ENCODE measurements at regions not wholly inside any gene's neighbourhood (a gene's known extent, or its start where the extent isn't known, plus 50 kb on each side); places are given as distances from the start of the nearest gene placed in this dataset.
A peak's percentile ranks its signal among the peaks of the same experiment; 100 is the strongest.

DNA sequence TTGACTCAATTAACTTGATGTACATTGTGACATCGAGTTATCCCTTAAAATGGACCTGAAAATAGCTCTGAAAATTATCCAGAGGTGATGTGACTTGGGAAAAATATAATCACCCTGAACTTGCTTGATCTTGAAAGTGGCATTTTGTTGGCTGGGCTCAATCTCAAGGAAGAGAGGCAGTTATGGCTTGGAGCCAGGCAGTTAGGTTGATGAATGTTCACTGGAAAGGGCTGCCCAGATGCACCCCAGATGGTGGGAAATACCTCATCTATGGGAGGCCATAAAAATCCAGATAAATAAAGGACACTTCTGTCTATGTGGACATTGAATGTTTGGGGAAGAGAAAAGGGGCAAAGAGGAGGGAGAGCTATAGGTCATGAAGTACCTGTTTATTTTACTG lies 55.7 kb upstream of the OR5AN1 start:
- no peak for DNase-seq

DNA sequence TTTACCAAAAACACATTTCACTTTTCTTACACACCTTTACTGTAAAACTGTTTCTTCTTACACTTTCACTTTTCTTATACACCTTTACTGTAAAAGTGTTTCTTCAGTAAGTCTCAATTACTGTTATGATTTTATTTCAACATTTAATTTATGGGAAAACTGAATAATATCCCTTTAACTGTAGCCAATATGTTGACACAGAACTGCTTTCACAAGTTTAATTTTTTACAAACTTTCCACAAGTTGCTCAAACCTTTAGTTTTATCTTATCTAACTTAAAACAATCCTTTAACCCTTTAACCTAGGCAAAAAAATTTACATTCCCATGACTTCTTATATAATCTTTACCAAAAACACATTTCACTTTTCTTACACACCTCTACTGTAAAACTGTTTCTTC lies 63.3 kb upstream of the OR5AN1 start:
- no peak for DNase-seq

DNA sequence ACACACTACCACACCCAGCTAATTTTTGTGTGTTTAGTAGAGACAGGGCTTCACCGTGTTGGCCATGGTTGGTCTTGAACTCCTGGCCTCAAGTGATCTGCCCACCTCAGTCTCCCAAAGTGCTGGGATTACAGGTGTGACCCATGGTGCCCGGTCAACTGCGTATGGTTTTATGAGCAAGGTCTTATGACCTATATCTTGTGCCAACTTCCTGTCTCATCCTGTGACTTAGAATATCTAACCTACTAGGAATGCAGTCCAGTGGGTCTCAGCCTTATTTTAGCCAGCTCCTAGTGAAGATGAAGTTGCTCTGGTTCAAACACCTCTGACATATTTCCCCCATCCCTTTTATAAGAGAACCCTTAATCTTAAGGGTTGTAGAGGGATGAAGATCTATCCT lies 66.1 kb upstream of the OR5AN1 start:
- no peak for DNase-seq

DNA sequence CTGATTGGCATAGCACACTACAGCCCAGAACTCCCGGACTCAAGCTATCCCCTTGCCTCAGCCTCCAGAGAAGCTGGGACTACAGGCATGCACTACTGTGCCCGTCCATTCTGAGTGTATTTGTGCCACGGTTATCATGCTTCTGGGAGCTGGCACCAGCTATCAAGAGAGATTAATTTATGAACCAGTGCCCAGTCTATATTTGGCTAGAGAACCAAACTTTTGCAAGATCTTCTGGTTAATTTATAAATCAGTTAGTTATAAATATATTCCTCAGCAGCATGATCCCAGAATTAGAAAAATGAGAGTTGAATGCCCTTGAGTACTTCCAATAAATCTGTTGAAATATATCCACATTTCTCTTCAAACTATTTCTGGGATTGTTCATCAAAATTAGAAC lies 67.5 kb upstream of the OR5AN1 start:
- DNase-seq = no peak

DNA sequence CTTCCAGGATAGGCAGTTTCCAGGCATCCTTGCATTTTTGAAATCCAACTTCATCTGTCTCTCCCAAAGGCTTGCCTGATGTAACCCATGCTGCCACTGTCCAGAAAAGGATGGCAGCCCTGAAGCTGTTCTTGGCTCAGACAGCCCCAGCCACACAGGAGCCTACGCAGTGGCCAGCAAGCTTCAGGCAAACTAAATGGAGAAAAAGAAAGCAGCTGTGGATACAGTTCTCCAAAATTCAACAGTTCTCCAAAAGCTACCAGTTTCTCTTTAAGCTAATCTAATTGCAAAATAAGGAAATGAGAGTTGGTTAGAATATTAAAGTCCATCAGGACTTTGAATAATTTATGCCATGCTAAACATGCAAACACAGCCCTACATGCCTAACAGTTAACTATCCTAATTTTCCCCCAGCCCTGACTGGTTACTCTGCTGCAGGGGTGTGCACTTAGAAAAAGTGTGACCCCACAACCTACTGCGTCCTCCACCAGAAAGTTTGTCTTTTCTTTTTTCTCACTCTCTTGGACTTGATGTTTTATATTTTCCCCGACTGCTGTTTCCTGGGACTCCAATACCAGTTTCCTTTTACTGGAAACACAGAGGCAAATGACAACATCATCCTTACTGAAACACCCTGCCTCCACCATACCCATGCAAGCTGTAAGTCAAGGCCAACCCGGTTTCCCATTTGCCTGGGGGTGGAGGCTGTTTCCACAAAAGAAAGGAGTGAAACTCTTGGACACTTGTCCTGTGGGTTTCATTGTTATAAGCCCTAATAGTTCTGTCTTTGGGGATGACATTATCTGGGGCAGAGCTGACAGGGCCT lies 69.1 kb upstream of the OR5AN1 start:
- no peak for DNase-seq

DNA sequence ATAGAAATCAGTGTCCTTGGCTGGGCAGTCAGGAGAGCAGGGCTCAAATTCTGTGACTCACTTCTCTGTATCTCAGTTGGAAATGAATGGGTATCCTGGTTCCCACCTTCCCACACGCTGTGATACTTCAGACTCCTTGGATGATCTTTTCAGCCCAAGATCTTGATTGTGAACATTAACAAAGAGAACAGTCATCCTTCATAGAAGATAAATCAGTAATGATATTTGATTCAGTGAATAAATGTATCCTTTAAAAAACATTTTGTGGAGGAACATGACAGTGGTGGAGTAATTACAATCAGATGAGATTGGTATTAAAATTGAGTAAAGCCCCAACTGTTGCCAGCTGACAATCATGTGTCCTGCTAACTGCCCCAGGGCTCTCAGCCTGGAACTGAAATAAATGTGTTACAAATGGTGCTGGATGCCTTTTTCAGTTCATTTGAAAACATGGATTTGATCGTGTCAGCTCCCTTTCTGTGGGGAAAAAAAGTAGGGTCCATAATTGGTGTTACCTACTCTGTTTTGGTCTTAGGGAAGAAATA lies 72.9 kb upstream of the OR5AN1 start:
- DNase-seq = no peak

DNA sequence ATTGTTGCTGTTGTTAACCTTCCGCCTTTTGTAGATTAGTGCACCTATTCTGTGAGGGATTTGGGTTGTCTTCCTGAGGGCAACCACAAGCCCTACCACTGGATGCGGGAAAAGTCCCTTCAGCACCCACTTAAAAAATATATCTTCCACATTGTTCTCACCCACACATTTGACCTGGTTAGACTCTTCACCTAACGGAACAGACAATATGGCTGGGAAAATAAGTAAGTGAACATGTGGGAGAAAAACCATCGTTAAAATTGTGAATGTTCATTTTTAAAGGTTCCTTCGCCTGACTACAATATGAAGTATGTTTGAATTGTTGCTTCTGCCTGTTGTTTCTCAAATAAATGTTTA lies 72.0 kb upstream of the MPEG1 start:
- DNase-seq = no peak

DNA sequence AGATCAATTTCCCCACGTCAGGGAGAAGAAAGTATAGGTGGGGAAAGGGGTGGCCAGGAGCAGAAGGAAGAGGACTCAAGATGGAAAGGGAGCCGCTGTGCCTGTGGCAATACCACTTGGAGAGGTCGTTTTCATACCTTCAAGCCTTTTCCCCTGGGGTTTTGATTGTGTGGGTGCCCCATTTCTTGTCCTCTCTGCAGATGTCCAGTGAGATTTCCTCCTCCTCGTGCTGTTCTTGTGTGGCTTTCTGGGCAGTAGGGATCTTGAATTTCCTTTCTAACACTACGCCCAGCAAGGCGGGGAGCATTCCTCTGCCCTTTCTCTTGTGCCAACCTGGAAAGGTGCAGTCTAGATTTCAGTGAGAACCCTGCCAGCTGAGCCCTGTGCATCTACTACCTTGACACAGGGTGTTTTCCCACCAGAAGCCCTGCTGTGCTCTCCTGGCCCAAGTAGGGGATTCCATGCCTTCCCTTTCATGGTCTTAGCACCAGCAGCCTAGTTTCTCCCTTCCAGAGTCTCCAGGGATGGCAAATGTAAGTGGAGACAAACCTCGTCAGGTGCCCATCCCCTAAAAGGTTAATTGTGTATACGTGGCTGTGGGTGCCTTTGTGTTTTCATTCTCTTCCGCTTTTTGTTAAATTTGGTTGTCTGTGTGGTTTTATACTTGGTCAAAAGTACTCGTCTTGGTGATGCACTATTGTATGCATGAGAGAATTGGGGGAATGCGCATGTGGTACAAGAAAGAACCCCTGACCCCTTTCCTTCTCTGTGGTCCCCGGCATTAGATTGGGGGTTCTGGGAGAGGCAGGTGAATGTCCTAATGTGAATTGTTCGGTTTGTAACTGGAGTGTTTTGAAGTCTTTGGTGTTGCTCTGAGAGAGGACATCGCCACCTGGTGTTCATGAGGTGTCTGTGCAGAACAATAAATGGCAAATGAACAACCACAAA lies 71.4 kb upstream of the MPEG1 start:
- DNase-seq = peak; percentile 74

DNA sequence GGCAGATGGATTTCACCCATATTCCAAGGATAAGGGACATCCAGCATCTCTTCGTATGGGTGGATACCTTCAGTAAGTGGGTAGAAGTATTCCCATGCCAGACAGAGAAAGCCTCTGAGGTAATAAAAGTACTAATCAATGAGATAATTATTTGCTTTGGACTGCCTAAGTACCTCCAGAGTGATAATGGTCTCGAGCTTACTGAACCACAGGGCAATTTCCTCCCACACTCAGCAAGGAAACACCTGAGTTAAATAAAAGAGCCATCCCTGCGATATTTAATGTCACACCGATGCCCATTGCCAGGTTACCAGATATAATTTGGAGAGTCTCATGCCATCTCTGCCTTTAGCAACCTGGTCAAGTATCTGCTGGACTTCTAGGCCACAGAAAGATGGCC lies 70.6 kb upstream of the MPEG1 start:
- no peak for DNase-seq

DNA sequence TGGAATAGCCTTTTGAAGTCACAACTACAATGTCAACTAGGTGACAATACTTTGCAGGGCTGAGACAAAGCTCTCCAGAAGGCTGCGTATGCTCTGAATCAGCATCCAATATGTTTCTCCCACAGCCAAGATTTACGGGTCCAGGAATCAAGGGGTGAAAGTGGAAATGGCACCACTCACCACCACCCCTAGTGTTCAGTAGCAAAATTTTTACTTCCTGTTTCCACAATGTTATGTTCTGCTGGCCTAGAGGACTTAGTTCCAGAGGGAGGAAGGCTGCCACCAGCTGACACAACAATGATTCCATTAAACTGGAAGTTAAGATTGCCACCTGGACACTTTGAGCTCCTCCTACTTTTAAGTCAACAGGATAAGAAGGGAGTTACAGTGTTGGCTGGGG lies 68.5 kb upstream of the MPEG1 start:
- DNase-seq = no peak

DNA sequence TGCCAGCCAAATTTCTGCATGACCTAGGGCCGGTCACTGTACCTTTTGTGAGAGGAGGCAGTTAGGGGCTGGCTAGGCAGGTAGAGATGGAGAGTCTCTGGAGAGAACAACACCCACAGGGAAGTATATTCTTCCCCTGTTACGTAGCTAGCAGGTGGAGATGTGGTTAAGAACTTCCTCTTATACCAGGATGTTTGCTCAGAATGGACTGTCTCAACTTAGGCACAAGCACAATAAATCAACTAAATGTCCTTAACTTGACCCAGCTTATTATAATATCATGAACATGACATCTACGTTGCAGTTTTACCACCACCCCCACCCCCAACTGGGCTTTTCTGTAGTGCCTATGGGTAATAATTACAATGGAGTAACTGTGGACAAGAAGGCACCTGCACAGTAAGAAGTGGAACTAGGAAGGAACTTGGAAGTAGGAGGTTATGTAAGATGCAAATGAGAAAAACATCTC lies 60.7 kb upstream of the MPEG1 start:
- DNase-seq = peak; percentile 85

DNA sequence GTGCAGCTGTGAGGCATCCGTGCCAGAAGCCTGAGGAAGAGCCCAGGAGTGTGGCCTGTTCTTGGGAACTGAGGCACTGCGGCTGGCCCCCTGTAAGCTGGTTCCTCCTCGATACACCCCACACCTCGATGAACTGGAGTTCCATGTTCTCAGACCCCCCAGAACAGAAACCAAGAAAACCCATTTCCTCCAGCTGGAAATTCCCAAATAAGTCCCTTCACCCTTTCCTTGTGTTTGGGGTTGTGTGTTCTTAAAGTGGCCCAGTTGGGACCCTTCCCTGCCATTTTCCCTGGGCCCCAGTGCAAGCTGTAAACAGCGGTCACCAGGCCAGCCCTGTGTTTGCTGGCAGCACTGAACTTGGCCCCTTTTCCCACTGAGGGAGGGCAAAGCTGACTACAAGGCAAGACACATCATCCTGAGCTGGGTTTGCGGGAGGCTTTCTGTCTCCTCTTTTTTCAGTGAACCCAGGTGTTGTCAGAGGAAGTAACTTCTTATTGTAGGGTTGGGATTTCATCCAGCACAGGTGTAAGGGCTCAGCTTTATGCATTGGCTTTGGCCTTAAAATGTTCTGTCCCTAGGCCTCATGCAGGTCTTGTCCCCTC lies 60.1 kb upstream of the MPEG1 start:
- DNase-seq = no peak

DNA sequence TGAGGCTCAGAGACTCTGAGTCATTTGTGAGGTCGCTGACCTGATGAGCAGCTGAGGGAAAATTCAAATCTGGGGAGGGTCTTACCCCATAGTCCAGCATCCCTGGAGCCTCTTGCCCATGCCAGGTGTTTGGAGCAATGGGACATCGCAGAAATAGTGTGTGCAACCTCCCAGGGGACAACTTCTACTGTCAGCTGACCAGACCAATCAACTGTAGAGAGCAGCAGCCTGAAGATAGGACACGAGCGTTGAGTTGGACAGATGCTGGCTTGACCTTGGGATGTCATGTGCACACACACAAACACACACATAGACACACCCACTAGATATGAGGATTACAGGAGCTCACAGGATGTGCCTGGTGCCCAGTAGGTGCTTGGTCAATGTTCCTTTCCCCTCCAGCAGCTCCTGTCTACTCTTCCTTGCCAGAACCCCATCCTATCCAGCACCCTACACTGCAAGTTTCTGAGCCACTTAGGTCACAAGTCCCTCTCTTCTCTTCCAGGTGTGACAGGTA lies 59.1 kb upstream of the MPEG1 start:
- DNase-seq = no peak

DNA sequence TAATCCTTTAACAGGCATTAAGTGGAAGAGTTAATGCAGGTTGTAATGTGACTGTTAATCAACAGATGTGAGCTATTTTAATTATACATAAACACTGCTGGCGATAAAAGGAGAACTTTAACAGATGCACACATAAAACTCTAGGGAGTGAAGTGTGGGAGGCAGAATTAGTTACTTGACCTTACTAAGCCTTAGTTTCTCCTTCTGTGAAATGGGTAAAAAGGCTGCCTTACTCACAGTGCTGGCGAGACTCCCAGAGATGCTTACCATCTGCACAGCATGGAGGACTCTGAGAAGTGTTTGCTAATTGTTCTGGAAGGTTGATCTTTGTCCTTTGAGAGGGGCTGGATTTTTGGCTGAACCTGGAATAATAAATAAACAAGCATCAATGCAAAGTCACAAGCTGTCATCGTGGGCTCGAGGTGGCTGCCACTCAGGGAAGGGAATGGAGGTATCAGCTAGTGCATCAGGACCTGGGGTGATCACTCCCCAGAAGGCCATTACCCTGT lies 58.6 kb upstream of the MPEG1 start:
- DNase-seq = no peak

DNA sequence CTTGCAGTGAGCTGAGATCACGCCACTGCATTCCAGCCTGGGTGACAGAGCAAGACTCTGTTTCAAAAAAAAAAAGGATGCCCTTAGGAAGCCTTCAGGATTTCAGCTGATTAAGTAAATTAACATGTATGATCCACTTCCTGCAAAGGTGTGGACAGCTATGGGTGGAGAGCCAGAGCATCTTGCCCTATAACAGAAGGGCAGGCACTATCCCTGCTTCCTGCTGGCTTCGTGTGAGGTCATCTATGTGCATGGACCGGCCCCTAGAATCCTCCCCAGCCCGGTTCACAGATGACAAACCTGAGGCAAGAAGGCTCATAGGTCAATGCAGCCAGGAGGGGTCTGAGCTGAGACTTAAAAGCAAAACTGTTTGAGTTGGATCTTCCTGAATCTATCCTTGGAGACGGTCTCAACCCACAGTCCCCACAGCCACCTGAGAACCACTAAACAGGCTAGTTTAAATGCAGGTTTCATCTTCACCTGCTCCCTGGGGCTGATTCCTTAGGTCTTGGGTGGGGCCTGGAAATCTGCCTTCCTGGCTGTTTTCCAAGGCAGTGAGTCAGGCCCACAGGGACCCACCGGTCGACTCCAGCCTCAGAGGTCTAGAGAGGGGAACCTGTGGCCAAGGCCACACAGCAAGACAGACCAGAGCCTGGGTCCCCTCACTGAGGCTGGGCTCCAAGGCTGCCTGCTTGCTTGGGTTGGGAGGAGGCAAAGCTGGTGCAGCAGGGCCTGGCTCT lies 55.2 kb upstream of the MPEG1 start:
- DNase-seq = no peak

DNA sequence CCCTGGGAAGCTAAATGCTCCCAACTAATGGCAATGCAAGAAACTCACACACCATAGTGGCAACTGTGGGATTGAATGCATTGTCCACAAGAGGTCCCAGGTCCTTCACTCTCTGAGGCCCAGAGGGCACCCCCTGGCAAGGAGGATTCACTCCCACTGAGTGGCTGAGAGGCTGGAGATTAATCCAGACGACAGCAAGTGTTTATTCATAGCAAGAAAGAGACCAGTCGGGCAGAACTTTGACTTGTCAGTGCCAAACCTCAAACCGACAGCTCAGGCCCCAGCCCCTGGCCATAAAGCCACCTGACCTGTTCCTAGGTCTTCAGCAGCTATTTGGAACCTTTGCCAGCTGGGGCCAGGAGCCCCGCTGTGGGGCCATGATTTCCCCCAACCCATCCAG lies 54.5 kb upstream of the MPEG1 start:
- no peak for DNase-seq

DNA sequence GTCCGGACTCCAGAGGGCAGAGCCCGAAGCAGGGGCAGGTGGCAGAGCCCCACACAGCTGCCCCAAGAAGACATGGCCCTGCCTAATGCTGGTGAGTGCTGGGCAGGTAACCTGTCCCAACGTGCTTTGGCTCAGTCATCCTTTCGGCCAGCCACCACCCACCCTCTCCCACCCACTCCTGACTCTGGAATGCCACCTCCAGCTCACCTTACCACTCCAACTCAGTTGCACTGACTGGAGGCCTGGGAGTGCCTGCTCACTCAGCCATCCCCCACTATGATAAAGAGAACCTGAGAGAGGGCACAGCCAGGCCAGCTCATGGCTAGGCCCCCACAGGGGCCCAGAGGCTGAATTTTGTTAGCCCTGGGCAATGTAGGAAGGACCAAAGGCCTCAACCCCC lies 53.8 kb upstream of the MPEG1 start:
- no peak for DNase-seq

DNA sequence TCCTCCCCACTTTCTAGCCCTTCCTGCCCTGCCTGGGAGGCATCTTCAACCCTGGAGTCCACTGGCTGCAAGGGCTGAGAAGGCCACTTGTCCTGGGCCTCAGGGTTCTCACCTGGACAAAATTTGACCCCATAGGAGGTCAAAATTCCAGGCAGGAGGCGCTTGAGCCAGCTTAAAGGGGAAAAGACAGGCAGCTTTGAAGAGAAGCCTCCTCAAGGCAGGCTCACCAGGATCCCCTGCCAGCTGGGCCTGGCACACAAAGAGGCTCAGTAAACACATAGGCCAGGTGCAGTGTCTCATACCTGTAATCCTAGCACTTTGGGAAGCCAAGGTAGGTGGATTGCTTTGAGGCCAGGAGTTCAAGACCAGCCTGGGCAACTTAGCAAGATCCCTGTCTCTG lies 53.0 kb upstream of the MPEG1 start:
- DNase-seq = no peak

DNA sequence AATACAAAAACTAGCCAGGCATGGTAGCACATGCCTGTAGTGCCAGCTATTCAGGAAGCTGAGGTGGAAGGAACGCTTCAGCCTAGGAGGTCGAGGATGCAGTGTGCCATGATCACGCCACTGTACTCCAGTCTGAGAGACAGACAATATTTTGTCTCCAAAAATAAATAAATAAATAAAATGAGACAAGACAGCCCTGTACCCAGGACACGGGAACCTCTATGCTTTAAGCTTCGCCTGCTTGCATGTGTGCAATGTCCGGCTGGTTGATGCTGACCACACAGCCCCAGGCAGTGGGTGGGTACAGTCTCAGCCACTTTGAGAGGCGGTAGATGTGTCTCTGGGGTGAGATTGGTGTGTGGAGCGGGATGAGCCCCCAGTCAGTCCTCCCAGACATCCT lies 52.0 kb upstream of the MPEG1 start:
- no peak for DNase-seq

DNA sequence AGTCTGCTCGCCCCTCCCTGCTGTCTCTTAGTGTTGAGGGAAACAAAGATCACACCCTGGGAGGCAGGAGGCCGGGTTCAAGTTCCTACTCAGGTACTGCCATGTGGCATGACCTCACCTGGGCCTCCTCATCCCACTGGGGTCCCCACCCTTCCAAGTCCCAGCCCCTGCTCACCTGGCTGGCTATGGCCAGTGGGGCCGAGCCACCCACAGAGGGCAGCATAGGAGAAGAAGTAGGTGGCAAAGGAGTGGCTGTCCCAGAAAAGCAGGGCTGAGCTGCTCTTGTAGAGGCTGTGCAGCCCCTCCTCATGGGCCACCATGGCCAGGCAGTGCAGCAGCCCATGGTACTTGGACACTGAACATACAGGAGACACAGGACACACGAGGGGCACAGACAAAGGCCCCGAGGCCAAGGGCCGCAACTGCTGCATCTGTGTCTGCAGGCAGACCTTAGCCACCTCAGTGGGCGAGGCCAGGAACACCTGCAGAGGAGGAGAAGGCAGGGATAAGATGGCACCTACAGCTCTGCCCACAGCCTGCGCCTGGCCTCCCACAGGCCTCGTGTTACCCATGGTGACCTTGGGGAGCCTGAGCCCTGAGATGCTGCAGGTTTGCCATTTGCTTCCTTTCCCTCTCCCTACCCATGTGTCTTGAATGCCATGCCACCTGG lies 50.6 kb upstream of the MPEG1 start:
- DNase-seq = peak; percentile 41

Data from KG1 (cell line).